HFFc6 (cell line): ENCODE measurements at regions not wholly inside any gene's neighbourhood (a gene's known extent, or its start where the extent isn't known, plus 50 kb on each side); places are given as distances from the start of the nearest gene placed in this dataset.

Experiments used
- DNase-seq: peaks from one replicate; pipeline ENCODE4 v3.0.0-alpha.2; 2018
- H3K27ac Mint-ChIP-seq: 2 replicates; pipeline ENCODE4 v1.8.0; 2020; ENCODE audit warnings: mild to moderate bottlenecking, mixed read lengths
- H3K27me3 Mint-ChIP-seq: 2 replicates; pipeline ENCODE4 v1.8.0; 2021; ENCODE audit warnings: mild to moderate bottlenecking, moderate library complexity, mixed read lengths; ENCODE audit not compliant: insufficient read depth
- H3K36me3 Mint-ChIP-seq: 2 replicates; pipeline ENCODE4 v1.8.0; 2021; ENCODE audit warnings: low read depth, mixed read lengths
- H3K4me1 Mint-ChIP-seq: 2 replicates; pipeline ENCODE4 v1.8.0; 2020; ENCODE audit warnings: low read depth, mixed read lengths
- H3K4me3 Mint-ChIP-seq: 2 replicates; pipeline ENCODE4 v1.8.0; 2020; ENCODE audit warnings: mild to moderate bottlenecking, moderate library complexity, mixed read lengths
- H3K9me3 Mint-ChIP-seq: 2 replicates; pipeline ENCODE4 v1.8.0; 2020; ENCODE audit warnings: mild to moderate bottlenecking, mixed read lengths
- TF ChIP-seq, protein P1 (sequence below): fragments of 200-600 bp; sonication (generic); IDR thresholded peaks from 2 replicates; pipeline ENCODE4 v1.5.0; 2021; ENCODE audit warnings: antibody characterized with exemption, mild to moderate bottlenecking

DNA sequence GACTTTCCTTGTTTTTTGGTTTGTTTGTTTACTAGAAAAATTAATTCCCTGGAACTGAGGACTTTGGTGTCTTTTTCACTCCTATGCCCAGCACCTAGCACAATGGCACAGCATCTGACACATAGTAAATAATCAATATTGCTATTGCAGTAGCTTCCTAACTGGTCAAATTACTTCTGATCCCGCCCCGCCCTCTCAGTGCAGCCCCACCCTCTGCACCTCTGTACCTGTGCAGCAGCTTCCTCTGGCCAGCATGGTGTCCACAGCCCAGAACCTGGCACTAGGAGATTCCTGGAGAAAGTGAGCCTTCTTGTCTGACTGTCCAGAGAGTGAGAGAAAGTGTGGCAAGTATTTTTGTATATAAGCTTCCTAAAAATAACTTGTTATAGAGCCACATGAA lies 343.2 kb downstream of the ZNF608 start:
- Mint-ChIP-seq H3K27ac (no peak overlapping the region), H3K4me1 (no peaks in the 10 kb centered on the region), H3K27me3 (no peaks in the 10 kb centered on the region), H3K4me3 (no peak overlapping the region), H3K9me3 (no peaks in the 10 kb centered on the region; the same call in 1 of the 2 replicates), H3K36me3 (no peaks in the 10 kb centered on the region)
- no peak for DNase-seq
- TF ChIP-seq, protein P1, sequence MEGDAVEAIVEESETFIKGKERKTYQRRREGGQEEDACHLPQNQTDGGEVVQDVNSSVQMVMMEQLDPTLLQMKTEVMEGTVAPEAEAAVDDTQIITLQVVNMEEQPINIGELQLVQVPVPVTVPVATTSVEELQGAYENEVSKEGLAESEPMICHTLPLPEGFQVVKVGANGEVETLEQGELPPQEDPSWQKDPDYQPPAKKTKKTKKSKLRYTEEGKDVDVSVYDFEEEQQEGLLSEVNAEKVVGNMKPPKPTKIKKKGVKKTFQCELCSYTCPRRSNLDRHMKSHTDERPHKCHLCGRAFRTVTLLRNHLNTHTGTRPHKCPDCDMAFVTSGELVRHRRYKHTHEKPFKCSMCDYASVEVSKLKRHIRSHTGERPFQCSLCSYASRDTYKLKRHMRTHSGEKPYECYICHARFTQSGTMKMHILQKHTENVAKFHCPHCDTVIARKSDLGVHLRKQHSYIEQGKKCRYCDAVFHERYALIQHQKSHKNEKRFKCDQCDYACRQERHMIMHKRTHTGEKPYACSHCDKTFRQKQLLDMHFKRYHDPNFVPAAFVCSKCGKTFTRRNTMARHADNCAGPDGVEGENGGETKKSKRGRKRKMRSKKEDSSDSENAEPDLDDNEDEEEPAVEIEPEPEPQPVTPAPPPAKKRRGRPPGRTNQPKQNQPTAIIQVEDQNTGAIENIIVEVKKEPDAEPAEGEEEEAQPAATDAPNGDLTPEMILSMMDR = no peak

DNA sequence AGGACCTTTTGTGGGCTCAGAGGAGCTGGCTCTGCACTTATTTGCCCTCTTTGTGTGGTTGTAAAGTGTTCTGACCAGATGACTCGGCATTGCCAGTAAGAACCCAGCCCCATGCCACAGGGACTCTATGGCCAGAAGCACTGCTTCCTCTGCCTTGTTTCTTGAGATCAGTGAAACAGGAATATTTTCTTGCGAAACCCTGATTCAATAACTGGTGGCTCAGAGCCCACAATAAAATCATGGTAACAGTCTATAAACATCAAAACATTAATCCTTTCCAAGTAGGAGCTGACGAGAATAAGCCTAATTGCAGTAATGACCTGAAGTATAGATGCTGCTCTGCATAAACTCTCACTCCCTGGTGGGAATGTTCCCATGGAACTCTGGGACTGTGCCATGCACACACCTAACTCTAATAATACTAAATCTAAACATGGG lies 344.3 kb downstream of the ZNF608 start:
- H3K9me3 Mint-ChIP-seq = no peaks in the 10 kb centered on the region; the same call in 1 of the 2 replicates
- no peaks in the 10 kb centered on the region for H3K4me1 Mint-ChIP-seq
- H3K36me3 Mint-ChIP-seq = no peaks in the 10 kb centered on the region
- no peaks in the 10 kb centered on the region for H3K27me3 Mint-ChIP-seq
- DNase-seq = no peak
- H3K4me3 Mint-ChIP-seq = no peak overlapping the region
- TF ChIP-seq, protein P1 = no peak
- no peak overlapping the region for H3K27ac Mint-ChIP-seq

DNA sequence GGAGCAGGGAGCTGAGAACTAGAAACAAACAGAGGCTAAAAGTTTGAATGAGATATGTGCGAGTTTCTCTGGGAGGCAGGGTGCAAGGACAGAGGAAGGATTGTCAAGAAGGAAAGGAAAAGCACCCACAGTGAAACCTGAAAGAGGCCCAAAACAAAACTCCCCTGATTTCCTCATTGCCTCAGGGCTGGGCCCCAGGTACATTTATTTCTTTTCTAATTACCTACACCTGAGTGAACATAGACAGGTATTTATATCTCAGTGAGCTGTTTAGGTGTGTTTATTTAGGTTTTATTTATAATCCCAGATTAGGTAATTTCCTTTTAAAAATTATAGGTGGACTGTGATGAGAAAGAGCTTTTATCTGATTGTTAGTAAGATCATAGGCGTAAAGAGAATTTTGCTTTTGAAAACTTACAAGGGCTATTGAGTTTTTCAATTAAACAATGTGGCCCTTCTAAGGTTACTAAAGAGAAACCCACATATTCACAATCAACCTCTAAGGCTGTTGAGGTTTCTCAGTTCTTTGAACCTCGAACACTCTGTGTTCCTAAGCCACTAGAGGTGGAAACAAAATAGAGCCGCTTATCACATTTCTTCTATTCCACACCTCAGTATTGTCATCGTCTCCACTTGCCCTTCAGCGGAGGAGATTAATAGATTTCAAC lies 344.8 kb downstream of the ZNF608 start:
- H3K4me1 Mint-ChIP-seq = no peaks in the 10 kb centered on the region
- no peaks in the 10 kb centered on the region for H3K27me3 Mint-ChIP-seq
- H3K27ac Mint-ChIP-seq = no peak overlapping the region
- H3K9me3 Mint-ChIP-seq = no peaks in the 10 kb centered on the region; the same call in 1 of the 2 replicates
- TF ChIP-seq, protein P1 = no peak
- no peak for DNase-seq
- no peak overlapping the region for H3K4me3 Mint-ChIP-seq
- H3K36me3 Mint-ChIP-seq = no peaks in the 10 kb centered on the region

DNA sequence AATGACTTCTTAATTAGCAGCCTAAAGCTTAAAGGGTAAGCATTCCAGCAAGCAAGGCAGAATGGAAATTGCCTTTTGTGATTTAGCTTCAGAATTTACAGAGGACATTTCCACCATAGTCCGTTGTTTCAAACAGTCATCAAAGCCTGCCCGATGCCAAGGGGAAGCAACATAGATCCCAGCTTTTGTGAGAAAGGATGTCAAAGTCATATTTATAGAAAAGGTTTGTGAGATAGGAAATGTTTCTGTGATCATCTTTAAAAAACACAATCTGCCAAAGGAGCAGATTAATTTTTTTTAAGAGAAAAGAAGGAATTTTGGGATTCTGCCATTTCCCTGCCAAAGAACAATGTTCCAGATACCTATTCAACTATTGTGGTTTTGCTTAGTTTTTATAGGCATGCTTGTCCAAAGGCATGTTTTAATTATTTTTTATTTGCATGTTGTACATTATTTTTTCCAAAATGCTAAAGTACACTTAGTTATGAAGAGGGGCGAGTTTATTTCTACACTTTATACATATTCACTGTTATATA lies 346.9 kb downstream of the ZNF608 start:
- Mint-ChIP-seq H3K36me3 (no peaks in the 10 kb centered on the region), H3K4me1 (no peaks in the 10 kb centered on the region), H3K27ac (no peak overlapping the region), H3K9me3 (peaks cover 5% of the 10 kb centered on the region; the same call in 1 of the 2 replicates), H3K27me3 (no peaks in the 10 kb centered on the region; the same call in 1 of the 2 replicates), H3K4me3 (no peak overlapping the region)
- TF ChIP-seq, protein P1 = no peak
- DNase-seq = no peak

DNA sequence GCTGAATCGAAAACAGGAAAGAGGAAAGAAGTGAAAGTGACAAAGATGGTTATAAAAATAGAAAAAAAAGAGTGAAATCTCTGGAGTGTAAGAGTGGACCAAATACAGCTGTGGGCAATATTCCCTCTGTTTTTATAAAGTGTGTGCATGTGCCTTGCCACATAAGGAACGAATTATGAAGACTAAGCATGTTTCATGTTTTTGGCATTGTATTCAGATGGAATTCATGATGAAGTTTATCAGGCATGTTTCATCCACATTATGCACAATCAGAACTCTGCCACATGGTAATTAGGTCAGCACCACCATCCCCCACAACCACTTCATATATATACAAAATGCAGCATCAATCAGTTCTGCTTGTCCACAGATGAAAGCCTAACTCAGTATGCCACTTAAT lies 348.0 kb downstream of the ZNF608 start:
- Mint-ChIP-seq H3K9me3 (peaks cover 5% of the 10 kb centered on the region; the same call in 1 of the 2 replicates), H3K36me3 (no peaks in the 10 kb centered on the region), H3K4me1 (no peaks in the 10 kb centered on the region), H3K4me3 (no peak overlapping the region), H3K27ac (no peak overlapping the region), H3K27me3 (no peaks in the 10 kb centered on the region; the same call in 1 of the 2 replicates)
- DNase-seq = no peak
- TF ChIP-seq, protein P1 = no peak
